ENCODE measurements at regions not wholly inside any gene's neighbourhood (a gene's known extent, or its start where the extent isn't known, plus 50 kb on each side); places are given as distances from the start of the nearest gene placed in this dataset.

- H3K4me1 Mint-ChIP-seq, result peaks cover 10% of the 10 kb centered on the region
- H3K27ac Mint-ChIP-seq (ENCODE audit: low read depth), result no peak overlapping the region
- H3K9me3 Mint-ChIP-seq, result no peaks in the 10 kb centered on the region
- no peak overlapping the region for H3K4me3 Mint-ChIP-seq
- DNase-seq (ENCODE audit: low spot score in 2 of 2), result no peak
- H3K27me3 Mint-ChIP-seq, result peaks cover 23% of the 10 kb centered on the region
- H3K36me3 Mint-ChIP-seq (ENCODE audit: insufficient read depth), result no peaks in the 10 kb centered on the region
- no peak for ATAC-seq (replicated peaks; ENCODE audit: extremely low read depth, poor library complexity, severe bottlenecking)
Measured at GRCh38 chr10:62534031-62534430, 159.9 kb downstream of the ZNF365 start.

DNA sequence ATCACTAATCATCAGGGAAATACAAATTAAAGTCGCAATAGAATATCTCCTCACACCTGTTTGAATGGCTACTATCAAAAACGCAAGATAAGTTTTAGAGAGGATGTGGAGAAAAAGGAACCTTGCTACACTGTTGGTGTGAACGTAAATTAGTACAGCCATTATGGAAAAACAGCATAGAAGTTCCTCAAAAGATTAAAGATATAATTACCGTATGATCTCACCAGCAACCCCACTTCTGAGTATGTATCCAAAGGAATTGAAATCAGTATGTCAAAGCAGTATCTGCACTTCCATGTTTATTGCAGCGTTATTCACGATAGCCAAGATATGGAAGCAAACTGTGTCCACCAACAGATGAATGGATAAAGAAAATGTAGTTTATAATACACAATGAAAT is 164.4 kb downstream of the ZNF365 start:
- Mint-ChIP-seq H3K27ac (ENCODE audit: low read depth) (no peak overlapping the region), H3K36me3 (ENCODE audit: insufficient read depth) (no peaks in the 10 kb centered on the region), H3K27me3 (peaks cover 16% of the 10 kb centered on the region), H3K9me3 (no peaks in the 10 kb centered on the region), H3K4me1 (no peaks in the 10 kb centered on the region), H3K4me3 (no peak overlapping the region)
- DNase-seq (ENCODE audit: low spot score in 2 of 2) (no peak), ATAC-seq (replicated peaks; ENCODE audit: extremely low read depth, poor library complexity, severe bottlenecking) (no peak)

DNA sequence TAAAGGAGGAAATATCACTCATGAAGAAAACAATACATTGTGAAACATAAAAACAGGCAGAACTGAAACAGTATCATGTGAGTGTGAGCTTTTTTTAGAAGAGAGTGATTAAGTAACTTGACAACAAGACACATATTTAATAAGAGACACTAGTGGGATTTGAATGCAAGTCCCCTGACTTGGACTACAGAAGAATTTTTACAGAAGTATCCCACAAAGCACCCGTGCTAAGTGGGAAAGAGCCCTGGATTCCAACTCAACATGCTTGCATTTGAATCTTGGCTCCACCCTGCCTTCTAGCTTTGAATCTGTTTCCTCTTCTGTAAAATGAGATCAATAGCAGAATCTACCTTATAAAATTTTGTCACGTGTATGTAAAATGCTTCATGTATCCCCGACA is 166.2 kb downstream of the ZNF365 start:
- peaks cover 4% of the 10 kb centered on the region for H3K27me3 Mint-ChIP-seq
- DNase-seq (ENCODE audit: low spot score in 2 of 2) (no peak), ATAC-seq (replicated peaks; ENCODE audit: extremely low read depth, poor library complexity, severe bottlenecking) (no peak)
- no peak overlapping the region for H3K4me3 Mint-ChIP-seq
- no peaks in the 10 kb centered on the region for H3K9me3 Mint-ChIP-seq
- no peak overlapping the region for H3K27ac Mint-ChIP-seq (ENCODE audit: low read depth)
- H3K36me3 Mint-ChIP-seq (ENCODE audit: insufficient read depth), result no peaks in the 10 kb centered on the region
- no peaks in the 10 kb centered on the region for H3K4me1 Mint-ChIP-seq

GRCh38 chr10:62541811-62542210 is 167.6 kb downstream of the ZNF365 start:
- DNase-seq (ENCODE audit: low spot score in 2 of 2) (no peak), ATAC-seq (replicated peaks; ENCODE audit: extremely low read depth, poor library complexity, severe bottlenecking) (no peak)
- no peaks in the 10 kb centered on the region for H3K27me3 Mint-ChIP-seq
- no peaks in the 10 kb centered on the region for H3K9me3 Mint-ChIP-seq
- no peak overlapping the region for H3K27ac Mint-ChIP-seq (ENCODE audit: low read depth)
- H3K4me3 Mint-ChIP-seq, result no peak overlapping the region
- no peaks in the 10 kb centered on the region for H3K4me1 Mint-ChIP-seq
- H3K36me3 Mint-ChIP-seq (ENCODE audit: insufficient read depth), result no peaks in the 10 kb centered on the region

- DNase-seq (ENCODE audit: low spot score in 2 of 2), result no peak
- Mint-ChIP-seq H3K27me3 (no peaks in the 10 kb centered on the region), H3K4me1 (no peaks in the 10 kb centered on the region), H3K36me3 (ENCODE audit: insufficient read depth) (no peaks in the 10 kb centered on the region), H3K9me3 (no peaks in the 10 kb centered on the region), H3K27ac (ENCODE audit: low read depth) (no peak overlapping the region), H3K4me3 (no peak overlapping the region)
- ATAC-seq (replicated peaks; ENCODE audit: extremely low read depth, poor library complexity, severe bottlenecking), result no peak
Measured at GRCh38 chr10:62543571-62544355, 169.6 kb downstream of the ZNF365 start.

GRCh38 chr10:62545160-62546066 is 171.2 kb downstream of the ZNF365 start:
- H3K27ac Mint-ChIP-seq (ENCODE audit: low read depth), result no peak overlapping the region
- no peaks in the 10 kb centered on the region for H3K4me1 Mint-ChIP-seq
- no peak overlapping the region for H3K4me3 Mint-ChIP-seq

GRCh38 chr10:62548686-62549085 is 174.5 kb downstream of the ZNF365 start:
- no peaks in the 10 kb centered on the region for H3K4me1 Mint-ChIP-seq
- H3K9me3 Mint-ChIP-seq, result no peaks in the 10 kb centered on the region
- no peaks in the 10 kb centered on the region for H3K36me3 Mint-ChIP-seq (ENCODE audit: insufficient read depth)
- no peaks in the 10 kb centered on the region for H3K27me3 Mint-ChIP-seq
- DNase-seq (ENCODE audit: low spot score in 2 of 2), result no peak
- H3K27ac Mint-ChIP-seq (ENCODE audit: low read depth), result no peak overlapping the region
- H3K4me3 Mint-ChIP-seq, result no peak overlapping the region
- ATAC-seq (replicated peaks; ENCODE audit: extremely low read depth, poor library complexity, severe bottlenecking), result no peak

More at GRCh38 chr10:62545160-62546066, 171.2 kb downstream of the ZNF365 start:
- Mint-ChIP-seq H3K36me3 (ENCODE audit: insufficient read depth) (no peaks in the 10 kb centered on the region), H3K9me3 (no peaks in the 10 kb centered on the region), H3K27me3 (no peaks in the 10 kb centered on the region)
- ATAC-seq (replicated peaks; ENCODE audit: extremely low read depth, poor library complexity, severe bottlenecking) (no peak), DNase-seq (ENCODE audit: low spot score in 2 of 2) (no peak)

DNA sequence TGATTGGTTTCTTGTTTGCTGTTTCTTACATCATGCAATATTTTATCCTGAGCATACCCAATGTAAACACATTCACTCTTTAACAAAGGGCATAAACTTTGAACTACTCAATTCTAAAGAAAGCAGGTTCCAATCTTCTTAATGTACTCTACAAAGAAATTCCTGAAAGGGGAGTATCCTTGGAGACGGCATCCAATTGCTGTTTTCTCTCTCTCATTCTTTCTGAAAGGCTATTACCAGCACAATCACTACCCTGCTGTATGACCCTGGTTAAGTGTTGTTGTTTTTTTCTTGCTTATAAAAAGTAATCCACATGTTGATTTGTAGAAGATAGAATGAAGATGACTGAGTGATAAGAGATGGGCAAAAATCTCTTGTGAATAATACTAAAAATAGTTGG is 176.0 kb downstream of the ZNF365 start:
- no peaks in the 10 kb centered on the region for H3K4me1 Mint-ChIP-seq
- no peaks in the 10 kb centered on the region for H3K36me3 Mint-ChIP-seq (ENCODE audit: insufficient read depth)
- DNase-seq (ENCODE audit: low spot score in 2 of 2), result no peak
- no peak overlapping the region for H3K27ac Mint-ChIP-seq (ENCODE audit: low read depth)
- ATAC-seq (replicated peaks; ENCODE audit: extremely low read depth, poor library complexity, severe bottlenecking), result no peak
- H3K4me3 Mint-ChIP-seq, result no peak overlapping the region
- no peaks in the 10 kb centered on the region for H3K27me3 Mint-ChIP-seq
- H3K9me3 Mint-ChIP-seq, result no peaks in the 10 kb centered on the region

- no peaks in the 10 kb centered on the region for H3K9me3 Mint-ChIP-seq
- ATAC-seq (replicated peaks; ENCODE audit: extremely low read depth, poor library complexity, severe bottlenecking), result no peak
Measured at GRCh38 chr10:62554632-62555199, 180.5 kb downstream of the ZNF365 start.

DNA sequence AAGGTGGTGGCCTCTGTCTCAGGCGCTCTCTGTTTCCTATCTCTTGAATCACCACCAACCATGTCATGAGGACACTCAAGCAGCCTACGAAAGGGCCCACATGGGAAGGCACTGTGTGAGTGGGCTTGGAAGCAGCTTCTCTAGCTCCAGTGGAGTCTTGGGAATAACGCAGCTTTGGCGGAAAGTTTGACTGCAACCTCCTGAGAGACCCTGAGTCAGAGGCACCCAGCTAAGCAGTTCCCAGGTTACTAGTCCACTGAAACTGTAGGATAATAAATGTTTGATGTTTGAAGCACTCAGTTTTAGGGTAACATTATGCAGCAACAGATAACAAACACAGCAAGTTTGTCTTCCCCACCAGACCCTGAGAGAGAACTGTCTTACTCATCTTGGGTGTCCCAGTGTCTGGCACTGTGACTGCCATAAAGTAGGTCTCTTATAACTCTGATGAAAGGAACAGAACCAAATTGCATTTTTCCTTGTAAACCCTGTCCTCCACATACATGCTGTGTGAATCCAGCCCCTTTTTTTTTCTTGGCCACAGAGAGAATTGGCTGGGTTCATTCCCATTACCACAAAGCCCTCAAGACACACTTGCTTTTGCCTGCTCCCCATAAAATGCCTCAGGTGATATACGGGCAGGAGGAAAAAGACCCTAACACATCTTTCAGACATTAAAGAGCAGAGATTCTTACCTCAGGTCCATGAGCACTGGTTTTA is 185.5 kb downstream of the ZNF365 start:
- Mint-ChIP-seq H3K36me3 (ENCODE audit: insufficient read depth) (no peaks in the 10 kb centered on the region), H3K4me3 (no peak overlapping the region), H3K9me3 (no peaks in the 10 kb centered on the region), H3K4me1 (no peaks in the 10 kb centered on the region), H3K27ac (ENCODE audit: low read depth) (no peak overlapping the region), H3K27me3 (peaks cover 51% of the 10 kb centered on the region)
- ATAC-seq (replicated peaks; ENCODE audit: extremely low read depth, poor library complexity, severe bottlenecking) (no peak), DNase-seq (ENCODE audit: low spot score in 2 of 2) (no peak)

More at GRCh38 chr10:62554632-62555199, 180.5 kb downstream of the ZNF365 start:
- H3K27me3 Mint-ChIP-seq, result peaks cover 38% of the 10 kb centered on the region
- DNase-seq (ENCODE audit: low spot score in 2 of 2), result no peak
- no peak overlapping the region for H3K27ac Mint-ChIP-seq (ENCODE audit: low read depth)
- no peak overlapping the region for H3K4me3 Mint-ChIP-seq
- no peaks in the 10 kb centered on the region for H3K4me1 Mint-ChIP-seq
- no peaks in the 10 kb centered on the region for H3K36me3 Mint-ChIP-seq (ENCODE audit: insufficient read depth)

- no peak overlapping the region for H3K4me3 Mint-ChIP-seq
- ATAC-seq (replicated peaks; ENCODE audit: extremely low read depth, poor library complexity, severe bottlenecking) (no peak), DNase-seq (ENCODE audit: low spot score in 2 of 2) (no peak)
- H3K27me3 Mint-ChIP-seq, result peaks cover 51% of the 10 kb centered on the region
- no peaks in the 10 kb centered on the region for H3K36me3 Mint-ChIP-seq (ENCODE audit: insufficient read depth)
- no peaks in the 10 kb centered on the region for H3K9me3 Mint-ChIP-seq
- H3K27ac Mint-ChIP-seq (ENCODE audit: low read depth), result no peak overlapping the region
- no peaks in the 10 kb centered on the region for H3K4me1 Mint-ChIP-seq
Measured at GRCh38 chr10:62560201-62560819, 186.1 kb downstream of the ZNF365 start.

DNA sequence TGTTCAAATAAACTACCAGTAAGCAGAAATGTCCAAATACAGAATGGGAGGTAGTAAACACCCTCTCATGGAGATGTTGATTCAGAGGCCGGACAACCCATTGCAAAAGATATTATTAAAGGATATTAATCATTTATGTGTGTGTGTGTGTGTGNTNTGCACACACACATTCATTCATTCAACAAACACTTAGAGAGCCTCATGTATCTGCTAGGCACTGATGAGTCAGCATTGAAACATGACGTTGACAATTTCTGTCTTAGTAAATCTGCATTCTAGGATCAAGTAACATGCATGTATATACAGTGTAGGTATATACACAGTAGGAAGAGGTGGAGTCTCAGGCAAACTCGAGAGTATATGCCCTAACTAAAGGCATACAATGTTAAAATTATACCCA is 187.0 kb downstream of the ZNF365 start:
- Mint-ChIP-seq H3K4me1 (no peaks in the 10 kb centered on the region), H3K27ac (ENCODE audit: low read depth) (no peak overlapping the region), H3K36me3 (ENCODE audit: insufficient read depth) (no peaks in the 10 kb centered on the region), H3K4me3 (no peak overlapping the region), H3K9me3 (no peaks in the 10 kb centered on the region), H3K27me3 (peaks cover 53% of the 10 kb centered on the region)
- DNase-seq (ENCODE audit: low spot score in 2 of 2) (no peak), ATAC-seq (replicated peaks; ENCODE audit: extremely low read depth, poor library complexity, severe bottlenecking) (no peak)
